HG03521 (cell line): ENCODE measurements at regions not wholly inside any gene's neighbourhood (a gene's known extent, or its start where the extent isn't known, plus 50 kb on each side); places are given as distances from the start of the nearest gene placed in this dataset.

ENCODE experiments used
- ATAC-seq: cut with Tn5 transposase; IDR thresholded peaks from one replicate; pipeline ENCODE4 v1.9.1; 2021; ENCODE audit warnings: mild to moderate bottlenecking, moderate library complexity; ENCODE audit not compliant: unreplicated experiment

DNA sequence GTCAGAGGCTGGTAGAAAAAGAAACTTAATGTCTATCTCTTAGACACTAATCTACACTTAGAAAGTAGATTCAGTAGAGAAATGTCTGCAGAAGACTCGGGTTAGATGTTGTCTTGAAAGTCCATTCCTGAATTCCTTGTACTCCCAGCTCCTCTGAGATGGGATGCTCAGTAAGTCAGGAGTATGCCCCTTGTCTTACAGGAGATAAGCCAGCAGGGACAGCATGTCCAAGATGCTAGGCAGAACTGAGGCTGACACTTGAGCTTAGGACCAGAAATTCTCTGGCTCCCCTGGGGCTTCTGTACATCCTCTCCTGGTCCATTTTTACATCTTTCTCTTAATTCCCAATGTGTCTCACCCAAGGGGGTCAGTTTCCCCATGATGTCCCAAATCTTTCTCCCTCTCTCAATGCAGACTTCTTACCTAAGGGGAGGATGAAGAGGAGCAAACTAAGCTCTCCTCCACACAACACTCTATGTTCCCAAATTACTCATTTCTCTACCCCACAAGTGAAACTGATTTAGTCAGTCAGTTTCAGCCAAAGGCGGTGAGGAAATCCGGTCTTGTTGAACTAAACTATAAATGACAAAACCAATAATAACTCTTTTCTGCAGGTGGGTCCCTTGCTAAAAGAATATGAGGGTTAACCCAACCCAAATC is 558.2 kb upstream of the DIPK2B start:
- ATAC-seq, result peak; percentile 80

DNA sequence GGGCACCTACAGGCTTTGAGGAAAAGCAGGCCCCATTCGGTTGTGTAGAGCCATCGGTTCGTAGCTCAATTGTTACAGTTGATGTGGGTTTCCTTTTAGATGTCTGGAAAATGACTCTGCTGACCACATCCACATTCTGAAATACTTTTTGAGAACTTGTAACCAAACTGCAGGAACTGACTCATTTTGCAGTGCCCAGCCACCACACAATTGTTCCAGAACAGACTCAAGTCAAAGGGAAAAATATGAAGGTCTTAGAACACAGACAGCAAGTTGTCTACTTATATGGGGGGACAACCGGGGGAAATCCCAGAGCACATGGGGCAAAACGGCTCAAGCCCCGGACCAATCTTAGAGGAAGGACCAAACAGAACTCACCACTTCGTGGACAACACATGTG is 557.6 kb upstream of the DIPK2B start:
- no peak for ATAC-seq

DNA sequence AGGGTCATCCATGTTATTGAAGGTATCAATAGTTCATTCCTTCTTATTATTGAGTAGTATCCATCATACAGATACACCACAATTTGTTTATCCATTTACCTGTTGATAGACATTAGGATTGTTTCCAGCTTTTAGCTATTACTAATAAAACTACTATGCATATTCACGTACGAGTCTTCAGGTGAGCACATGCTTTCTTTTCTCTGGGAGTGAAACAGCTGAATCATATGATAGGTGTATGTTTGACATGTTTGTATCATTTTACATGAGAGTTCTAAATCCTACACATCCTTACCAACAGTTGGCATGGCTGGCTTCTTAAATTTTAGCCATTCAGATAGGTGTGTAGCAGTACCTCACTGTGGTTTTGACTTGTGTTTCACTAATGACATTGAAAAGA is 556.6 kb upstream of the DIPK2B start:
- ATAC-seq, result no peak

DNA sequence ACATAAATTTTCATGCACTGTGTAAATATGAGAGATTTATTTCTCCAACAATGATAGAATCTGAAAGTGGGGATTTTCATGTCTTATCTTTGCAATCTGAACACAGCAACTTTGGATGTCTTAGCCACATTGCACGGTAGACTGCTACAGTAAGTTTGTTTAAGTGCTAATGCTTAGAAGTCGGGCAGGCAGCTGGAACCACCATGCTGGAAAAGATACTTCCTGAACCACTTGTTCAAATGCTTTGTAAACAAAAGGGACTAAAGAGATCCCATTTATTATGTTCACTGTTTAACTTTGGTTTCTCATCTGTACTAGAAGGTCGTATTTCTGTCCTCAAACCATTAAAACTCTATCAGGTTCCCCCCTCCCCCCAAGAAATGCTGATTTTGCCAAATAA is 555.9 kb upstream of the DIPK2B start:
- ATAC-seq, result no peak

DNA sequence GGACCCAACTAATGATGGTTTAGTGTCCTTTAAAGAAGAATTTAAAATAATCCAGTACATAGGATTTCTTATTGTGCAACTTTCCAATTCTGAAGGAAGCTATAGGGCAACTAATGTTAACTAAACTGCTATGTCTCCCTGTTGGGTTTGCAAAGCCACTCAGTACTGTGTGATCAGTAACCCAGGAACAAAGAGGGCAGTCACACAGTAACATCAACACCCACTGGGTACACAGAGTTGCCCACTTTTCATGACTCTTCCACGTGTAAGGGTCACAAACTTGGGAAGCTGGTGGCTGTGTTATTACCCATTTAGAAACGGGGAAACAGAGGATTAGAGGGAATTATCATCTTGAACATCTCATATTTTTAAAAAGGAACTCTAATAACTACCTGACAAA is 555.0 kb upstream of the DIPK2B start:
- no peak for ATAC-seq

DNA sequence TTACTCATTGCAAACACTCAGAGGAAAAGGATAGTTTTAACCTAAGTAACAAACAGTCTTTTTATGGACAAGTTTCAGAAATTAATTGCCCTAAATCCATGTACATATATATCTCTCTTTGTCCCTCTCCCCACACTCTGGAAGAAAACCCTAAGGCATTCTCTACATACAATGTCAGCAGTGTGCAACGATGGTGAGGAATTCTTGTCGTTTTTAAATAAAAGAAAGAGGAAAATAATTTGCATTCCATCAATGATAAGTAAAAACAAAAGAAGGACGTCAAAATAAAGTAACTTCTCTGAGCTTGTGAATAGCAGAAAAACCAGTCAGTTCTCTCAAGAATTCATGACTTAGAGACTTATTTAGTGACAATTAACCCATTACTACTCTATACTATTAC is 550.5 kb upstream of the DIPK2B start:
- ATAC-seq, result no peak

DNA sequence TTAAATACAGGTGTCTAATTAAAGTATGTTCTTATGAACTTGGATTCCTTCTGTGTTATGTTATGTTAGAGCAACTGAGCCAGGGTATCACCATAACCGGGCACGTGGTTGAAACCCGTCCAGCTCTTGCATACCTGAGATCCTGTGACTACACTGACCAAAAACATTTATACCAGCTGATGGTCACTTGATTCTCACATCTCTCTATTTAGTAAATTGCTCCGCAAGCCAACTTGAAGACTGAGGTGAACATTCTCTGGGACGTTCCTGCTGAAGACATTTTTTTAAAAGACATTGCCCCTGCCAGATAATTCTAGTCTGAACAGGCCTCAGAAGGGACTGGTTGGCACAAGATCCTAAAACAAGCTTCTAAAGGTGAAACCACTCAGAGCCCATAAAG is 550.0 kb upstream of the DIPK2B start:
- no peak for ATAC-seq

DNA sequence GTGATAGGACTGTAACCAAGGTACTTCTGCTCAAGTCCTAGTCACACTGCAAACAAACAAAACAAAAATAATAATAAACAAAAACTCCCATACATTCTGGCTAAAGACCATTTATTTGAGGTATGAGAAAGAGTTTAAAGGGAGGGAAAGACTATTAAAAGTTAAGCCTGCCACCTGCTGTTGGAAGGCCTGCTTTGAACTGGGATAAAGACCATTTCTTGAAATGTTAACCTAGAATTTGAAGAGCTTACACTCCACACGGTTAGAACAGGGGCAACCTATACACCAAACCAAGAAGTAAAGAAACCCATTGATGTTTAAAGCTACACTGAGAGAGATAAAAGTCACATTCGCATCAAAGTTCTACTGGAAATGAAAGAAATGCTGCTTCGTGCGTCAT is 548.7 kb upstream of the DIPK2B start:
- ATAC-seq, result no peak

DNA sequence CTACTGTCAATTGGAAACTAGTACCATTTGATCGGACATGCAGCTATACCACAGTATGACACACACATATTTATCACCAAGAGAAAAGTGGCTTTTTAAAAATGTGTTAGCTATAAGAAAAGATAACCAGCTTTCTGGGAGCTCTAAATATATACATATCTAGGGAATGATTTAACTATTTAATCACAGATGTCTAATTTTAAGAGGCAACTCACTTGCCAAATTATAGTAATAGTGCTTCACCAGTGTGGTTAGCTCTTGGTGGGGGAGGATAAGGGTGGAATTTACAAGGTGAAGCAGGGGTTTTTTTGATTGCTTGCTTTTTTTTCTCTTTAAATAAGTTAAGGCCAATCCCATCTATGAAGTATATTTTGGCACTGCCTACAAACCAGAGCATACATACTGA is 547.7 kb upstream of the DIPK2B start:
- ATAC-seq, result no peak

DNA sequence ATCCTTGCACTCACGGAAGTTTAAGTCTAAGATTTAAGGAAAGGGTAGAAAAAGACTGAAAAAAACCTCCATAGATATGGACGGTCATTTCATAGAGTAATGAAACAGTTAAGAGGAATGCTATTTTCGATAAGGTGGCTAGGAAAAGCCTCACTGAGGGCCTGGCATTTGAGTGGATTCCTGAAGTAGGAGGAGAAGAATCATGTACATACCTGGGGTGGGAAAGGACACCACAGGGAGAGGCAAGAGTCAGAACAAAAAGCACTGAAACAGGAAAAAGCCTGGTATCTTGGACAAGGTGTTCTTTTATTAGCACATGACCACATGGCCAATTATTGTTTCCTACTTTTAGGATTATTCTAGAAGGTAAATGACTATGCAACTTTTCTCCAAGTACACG is 547.2 kb upstream of the DIPK2B start:
- no peak for ATAC-seq

DNA sequence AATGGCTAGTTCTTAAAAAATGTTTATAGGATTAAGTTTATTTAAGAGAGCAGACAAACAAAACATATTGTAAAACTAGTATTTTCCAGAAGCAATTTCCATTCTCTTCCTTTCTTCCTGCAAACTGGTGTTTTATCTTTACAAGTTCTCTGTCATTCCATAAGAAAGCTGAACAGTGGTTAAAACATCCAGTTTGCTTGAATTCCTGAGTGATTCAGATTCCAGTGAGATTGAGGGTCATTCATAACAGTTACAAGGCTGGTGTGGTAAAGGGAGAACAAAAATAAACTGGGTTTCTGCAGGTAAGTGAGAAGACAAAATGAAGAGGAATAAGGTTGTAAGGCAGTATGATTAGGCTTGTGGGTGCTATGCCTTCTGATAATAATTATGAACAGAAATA is 544.8 kb upstream of the DIPK2B start:
- no peak for ATAC-seq

DNA sequence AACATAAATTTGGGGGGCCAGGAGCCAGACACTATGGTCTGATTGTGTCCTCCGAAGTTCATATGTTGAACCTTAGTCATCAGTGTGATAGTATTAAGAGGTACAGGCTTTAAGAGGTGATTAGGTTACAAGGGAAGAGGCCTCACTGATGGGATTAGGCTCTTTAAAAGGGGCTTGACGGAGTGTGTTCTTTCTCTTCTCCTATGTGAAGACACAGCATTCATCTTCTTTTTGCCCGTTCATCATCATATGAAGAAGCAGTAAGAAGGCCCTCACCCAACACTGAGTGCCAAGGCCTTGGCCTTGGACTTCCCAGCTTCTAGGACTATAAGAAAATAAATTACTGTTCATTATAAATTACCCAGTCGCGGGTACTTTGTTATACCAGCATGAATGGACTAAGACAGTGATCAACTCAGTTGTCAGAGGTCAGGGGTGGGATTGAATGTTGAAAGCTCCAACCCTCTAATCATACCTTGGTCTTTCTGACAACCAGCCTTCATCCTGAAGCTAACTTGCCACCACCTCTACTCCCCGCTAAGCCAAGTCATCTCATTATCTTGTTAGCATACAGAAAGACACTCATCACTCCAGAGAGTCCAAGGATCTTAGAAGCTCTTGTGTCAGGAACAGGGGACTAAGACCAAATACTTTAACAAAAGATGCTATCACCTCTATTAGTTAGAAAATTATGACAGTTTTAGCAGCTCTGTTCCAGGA is 543.4 kb upstream of the DIPK2B start:
- ATAC-seq, result no peak

DNA sequence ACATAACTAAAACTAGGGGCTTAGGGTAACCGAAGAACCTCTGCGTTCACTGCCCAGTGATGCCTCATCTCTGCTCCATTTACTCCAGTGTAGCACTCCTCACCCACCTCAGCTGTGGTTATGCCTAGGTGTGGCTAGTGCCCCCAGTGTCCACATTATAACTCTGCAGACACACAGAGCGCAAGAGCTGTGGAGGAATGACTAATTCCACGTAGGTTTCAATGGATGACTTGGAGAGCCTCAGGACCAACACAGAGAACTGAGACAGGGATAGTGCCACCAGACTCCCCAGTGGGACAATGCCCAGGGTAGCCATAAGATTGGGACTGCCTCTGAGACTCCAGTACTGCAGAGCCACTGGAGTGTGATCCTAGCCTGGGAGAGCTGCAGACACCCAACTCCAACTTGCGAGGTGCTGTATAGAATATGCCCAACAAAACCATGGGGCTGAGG is 542.4 kb upstream of the DIPK2B start:
- no peak for ATAC-seq

DNA sequence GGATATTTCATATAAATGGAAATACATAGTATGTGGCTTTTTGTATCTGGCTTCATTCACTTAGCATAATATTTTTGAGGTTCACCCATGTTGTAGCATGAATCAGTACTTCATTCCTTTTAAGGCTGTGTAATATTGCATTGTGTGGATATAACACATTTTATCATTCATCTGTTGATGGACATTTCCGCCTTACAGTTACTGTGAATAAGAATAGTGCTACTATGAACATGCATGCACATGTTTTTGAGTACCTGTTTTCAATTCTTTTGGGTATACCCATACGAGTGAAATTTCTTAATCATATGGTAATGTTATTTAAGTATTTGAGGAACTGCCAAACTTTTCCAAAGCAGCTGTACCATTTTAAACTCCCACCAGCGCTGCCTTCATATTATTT is 539.6 kb upstream of the DIPK2B start:
- no peak for ATAC-seq

DNA sequence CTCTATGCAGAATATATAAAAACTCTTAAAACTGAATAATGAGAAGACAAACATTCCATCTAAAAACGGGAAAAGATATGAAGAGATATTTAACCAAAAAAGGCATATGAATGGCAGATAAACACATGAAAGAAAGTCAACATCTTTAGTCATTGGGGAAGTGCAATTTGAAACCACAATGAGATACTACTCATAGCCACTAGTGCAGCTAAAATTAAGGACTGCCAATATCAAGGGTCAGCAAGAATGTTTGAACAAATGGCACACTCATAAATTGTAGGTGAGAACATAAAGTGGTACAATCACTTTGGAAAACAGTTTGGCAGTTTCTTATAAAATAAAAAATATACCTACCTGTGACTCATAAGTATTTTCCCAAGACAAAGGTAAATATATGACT is 534.9 kb upstream of the DIPK2B start:
- no peak for ATAC-seq

DNA sequence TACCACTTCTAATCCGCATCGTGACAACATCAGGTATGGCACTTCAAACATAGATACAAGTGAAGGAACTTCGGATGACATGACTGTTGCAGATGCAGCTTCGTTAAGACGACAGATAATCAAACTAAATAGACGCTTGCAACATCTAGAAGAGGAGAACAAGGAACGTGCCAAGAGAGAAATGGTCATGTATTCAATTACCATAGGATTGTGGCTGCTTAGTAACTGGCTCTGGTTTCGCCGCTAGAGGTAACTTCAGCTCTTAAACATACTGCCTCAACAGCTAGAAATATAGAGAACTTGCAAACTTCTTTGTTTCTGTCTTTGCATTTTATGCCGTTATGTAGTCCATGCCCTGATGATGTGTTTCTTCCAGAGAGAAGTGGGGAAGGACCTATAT is 530.8 kb upstream of the DIPK2B start:
- ATAC-seq, result no peak

DNA sequence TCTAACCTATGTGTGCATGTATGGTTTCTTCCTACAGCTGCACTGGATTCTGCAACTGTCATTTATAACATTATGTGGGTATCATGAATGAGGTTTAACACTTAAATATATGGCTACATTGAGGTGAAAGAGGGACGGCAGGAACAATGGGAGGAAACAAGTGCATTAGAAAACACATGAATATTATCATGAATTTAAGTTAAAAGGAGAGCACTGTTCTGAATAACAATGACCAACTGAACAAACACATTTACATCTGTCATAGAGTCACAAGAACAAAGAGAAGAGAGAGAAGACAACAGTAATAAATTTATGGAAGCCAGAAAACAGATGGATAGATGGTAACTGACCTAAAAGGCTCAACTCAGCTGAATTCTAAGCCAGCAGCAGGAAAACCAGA is 527.1 kb upstream of the DIPK2B start:
- no peak for ATAC-seq

DNA sequence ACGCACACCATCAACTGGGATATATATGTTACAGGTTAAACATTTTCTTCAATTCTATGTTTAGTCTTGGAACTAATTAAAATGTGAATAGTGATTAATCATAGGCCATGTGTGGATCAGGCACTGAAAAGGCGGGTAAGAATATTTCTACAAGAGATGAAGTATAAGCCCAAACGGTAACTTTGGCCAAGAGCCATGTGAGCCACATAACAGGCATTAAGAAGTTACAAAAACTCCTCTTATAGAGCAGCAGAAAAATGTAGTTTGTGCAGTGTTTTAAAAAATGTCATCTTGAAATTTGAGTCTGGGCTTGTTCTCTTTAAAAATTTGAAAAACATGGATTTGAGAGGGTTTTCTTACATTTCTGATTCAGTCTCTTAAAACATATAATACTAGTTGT is 521.8 kb upstream of the DIPK2B start:
- no peak for ATAC-seq

DNA sequence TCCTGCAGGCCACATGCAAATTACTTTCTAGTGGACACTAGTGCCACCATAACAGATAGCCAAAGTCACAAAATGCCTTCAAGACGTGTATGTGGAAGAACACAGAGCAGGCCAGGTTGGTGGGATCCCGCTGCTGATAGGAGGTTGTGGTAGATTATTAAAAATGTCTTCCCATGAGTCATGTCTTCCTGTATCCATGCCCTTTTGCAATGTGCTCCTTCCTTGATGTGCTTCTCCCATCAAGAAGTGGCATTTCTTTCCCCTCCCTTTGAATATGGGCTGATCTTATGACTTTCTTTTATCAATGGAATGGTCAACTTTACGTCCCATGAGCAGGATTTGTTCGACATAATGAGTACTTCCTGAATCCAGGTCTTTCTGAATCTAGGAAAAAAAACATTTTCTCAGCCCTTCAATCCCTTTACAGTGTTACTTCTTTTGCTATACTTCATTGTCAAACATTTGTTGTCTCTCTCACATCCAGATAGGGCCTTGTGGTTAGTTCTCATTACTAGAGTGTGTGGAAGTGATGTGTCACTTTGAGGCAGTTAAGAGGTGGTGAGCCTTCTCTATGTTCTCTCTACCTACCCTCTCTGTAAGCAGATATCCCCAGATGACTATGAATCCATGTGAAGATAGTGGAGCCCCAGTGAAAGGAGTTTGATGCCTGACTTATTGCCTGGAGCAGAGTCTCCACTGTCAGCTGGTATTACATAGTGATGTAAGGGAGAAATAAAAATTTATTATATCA is 519.2 kb upstream of the DIPK2B start:
- no peak for ATAC-seq

DNA sequence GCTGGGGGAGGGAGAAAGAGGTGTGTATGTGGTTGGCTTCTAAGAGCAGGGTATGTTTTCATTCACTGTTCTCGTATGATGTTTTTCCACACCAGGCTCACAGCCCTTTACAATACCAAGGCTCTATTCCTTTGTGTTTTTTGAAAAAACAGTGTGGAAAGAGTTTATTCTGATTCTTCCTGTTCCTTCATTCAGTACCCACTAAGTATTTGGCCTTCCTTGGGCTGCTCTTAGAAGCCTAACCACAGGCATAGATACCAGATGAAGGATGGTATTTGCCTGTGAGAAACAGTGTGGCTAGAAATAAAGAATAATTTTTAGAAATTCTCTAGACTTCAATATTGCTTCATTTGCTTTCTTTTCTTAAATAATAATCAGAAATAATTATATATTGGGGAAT is 518.0 kb upstream of the DIPK2B start:
- no peak for ATAC-seq

DNA sequence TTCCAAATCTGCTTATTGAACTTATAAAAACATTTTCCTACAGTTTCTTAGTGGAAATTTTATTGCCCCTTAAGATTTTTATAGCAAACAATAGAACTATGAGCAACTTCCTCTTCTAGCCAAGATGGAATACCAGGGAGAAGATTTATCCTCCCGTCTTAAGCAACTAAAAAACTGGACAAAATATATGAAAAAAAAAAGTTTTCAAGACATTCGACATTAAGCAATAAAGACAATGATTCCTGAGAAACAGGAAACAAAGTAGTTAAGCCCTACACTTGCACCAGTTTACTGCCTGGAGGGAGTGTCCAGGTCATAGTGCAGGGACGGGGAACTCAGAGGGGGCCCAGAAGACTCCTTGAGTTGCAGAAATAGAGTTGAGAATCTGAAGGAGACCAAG is 516.1 kb upstream of the DIPK2B start:
- no peak for ATAC-seq

DNA sequence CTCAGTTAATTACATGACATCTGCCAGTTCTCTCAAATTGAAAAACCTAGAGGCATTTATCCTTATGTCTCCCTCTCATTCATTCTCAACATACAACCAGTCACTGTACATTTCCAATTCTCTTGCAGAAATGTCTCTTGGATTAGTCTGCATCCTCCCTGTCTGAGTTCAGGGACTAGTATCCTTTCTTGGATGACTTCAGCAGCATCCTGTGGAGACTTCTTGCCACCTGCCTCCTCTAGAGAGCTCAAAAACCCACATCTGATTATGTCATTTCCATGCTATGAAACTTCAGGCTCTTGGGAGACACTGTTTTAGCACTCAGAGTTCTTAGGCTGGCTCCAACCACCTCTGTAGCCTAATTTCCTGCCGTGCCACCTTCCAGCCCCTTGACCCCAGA is 515.1 kb upstream of the DIPK2B start:
- no peak for ATAC-seq
